ENCODE measurements at regions not wholly inside any gene's neighbourhood (a gene's known extent, or its start where the extent isn't known, plus 50 kb on each side); places are given as distances from the start of the nearest gene placed in this dataset.
"Not testable (repeated sequence)": the region's sequence is repeated elsewhere in the genome, so short reads cannot be mapped to it uniquely, and the experiment has no call there.

- no peak for DNase-seq
Observed at GRCh38 chr6:140185991-140186390, 811.5 kb upstream of the CITED2 start.

DNA sequence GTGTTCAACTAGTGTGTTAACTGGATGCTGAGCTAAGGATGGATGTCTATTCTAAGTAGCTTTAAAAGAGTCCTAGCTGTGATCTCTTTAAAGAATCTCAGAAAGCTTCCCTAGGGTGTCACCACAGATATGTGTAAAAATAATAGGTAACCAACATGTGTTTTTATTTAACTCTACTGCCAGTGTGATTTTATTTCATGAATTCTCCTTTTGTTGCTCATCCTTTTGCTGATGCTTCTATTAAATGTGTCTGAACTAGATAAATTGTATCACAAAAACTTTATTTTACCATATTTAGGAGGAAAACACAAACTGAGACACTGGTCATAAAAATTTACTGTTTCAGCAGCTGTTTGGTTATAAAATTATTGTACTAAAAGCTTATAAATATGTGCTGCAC is 809.4 kb upstream of the CITED2 start:
- no peak for DNase-seq

DNA sequence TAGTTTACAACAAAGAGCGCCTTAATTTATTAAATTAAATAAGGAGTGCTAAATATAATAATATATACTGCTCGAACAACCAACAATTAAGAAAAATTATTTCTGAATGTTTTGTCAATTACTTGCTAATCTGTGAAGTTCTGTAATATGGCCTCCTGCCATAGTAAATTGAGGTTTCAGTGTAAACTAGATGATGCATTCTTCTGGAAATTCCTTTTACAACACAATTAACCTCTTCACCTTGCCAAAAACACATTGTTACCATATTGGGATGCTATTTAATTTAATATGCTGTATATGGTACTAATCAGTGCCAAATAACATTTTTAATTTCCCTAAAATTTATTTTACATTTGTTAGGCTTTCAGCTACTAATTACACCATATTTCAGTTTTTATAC is 808.4 kb upstream of the CITED2 start:
- no peak for DNase-seq

DNA sequence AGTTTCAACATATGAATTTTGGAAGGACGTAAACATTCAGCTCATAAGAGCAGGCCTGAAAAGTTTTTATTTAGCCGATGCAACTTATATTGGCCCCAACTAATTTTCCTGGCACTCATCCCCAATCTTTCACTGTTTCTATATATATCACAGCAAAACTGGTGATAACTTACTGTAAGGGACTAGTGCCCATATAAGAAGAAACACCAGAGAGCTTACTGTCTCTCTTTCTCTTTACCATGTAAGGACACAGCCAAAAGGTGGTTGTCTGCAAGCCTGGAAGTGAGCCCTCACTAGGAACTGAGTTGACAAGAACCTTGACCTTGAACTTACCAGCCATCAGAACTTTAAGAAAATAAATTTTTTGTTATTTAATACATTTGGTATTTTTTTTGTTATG is 807.4 kb upstream of the CITED2 start:
- no peak for DNase-seq

DNA sequence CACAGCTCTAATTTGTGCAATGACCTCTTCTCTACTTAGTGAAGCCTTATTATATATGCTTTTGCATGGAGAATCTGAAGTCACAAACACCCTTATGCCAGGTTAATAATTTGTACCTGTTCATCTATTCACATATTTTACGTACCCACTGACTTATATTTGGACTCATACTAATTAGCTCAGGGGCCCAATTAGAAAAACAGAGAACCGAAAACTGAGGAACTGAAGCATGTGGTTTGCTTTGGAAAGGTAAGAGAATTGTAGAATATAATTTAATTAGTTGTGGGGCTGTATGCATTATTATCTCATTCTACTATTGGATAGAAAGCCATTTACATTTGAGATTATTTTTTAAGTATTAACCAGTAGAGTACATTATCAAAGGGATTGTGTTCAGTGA is 805.9 kb upstream of the CITED2 start:
- no peak for DNase-seq

GRCh38 chr6:140178935-140179334 is 804.5 kb upstream of the CITED2 start:
- DNase-seq: no peak

- no peak for DNase-seq
Observed at GRCh38 chr6:140178520-140178919, 804.1 kb upstream of the CITED2 start.

DNA sequence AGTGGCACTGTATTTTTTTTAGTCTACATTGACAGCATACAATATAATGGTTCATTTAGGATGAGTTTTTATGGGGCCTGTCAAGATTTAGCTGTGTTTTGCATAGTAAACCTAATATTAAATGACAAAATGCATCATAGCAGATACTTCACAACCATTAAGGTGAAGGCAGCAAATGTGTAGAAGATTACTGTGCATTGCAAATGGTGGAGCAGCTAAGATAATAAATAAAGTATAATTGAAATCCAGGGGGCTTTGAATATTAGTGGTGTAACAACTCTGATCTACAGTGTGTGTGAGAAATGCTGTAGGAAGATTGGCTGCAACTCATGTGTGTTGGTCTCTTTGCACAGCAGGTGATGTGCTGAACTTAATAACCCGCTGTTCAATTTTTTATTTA is 801.9 kb upstream of the CITED2 start:
- no peak for DNase-seq

- no peak for DNase-seq
Observed at GRCh38 chr6:140175486-140175885, 801.0 kb upstream of the CITED2 start.

- no peak for DNase-seq
Observed at GRCh38 chr6:140174524-140174923, 800.1 kb upstream of the CITED2 start.

DNA sequence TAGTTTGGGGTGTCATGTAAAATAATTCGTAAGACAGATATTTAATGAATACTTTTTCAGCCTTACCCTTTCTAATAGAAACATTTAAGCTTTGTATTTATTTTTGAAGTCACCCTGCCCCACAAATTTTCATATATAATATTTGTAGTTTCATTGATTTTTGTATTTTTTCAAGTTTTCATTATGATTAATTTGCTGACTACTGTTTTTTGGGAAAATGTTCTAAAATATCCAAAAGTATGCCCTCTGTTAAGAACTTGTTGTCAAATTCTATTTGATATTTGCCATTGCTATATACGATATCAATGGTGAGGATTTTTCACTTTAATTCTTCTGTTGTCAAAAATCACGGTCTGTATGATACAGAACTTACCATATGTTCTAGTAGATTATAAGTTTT is 793.9 kb upstream of the CITED2 start:
- DNase-seq: no peak

DNA sequence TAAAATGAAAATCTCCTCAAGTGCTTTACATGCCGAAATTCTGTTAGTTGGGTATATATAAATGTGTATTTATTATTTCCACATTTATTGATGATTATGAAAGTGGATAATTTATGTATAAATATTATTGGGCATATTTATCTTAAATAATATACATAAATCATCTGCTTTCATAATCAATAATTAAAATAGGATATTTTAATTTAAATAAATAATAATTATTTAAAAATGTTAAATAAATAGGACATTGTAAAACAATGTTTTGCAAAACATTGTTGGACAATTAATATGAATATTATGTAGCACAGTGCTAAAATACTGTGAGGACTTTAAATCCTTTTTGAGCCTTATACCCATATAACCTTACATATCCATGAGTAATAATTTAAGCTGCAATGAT is 786.5 kb upstream of the CITED2 start:
- DNase-seq: no peak

DNA sequence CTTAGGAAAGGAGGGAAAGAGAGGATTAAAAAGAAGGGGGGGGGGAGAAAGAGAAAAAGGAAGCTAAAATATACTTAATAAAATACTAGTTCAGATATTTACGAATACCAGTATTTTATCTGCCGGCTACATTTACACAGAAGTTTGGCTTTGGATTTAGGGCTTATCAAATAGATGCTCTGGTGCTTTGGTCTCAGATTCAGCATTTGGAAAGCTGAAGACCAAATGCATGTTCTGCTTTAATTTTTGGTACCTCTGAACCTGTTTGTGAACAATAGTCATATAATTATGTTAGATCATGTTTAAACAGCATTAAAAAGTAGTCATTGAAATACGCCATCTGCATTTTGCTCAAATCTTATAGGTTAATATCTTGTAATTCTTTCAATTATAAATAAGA is 786.0 kb upstream of the CITED2 start:
- DNase-seq: no peak

DNA sequence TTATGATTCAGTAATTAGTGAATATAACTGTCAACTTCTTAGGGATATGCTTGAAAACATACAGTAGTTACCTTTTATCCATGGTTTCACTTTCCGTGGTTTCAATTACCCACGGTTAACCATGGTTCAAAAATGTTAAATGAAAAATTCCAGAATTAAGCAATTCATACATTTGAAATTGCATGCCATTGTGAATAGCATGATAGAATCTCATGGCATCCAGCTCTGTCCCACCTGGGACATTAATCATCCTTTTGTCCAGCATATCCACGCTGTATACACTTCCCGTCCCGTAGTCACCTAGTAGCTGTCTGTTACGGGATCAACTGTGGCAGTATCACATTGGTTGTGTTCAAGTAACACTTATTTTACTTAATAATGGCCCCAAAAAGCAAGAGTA is 781.7 kb upstream of the CITED2 start:
- no peak for DNase-seq

GRCh38 chr6:140155451-140156126 is 781.1 kb upstream of the CITED2 start:
- DNase-seq: no peak

- no peak for DNase-seq
Observed at GRCh38 chr6:140153703-140154102, 779.3 kb upstream of the CITED2 start.

- DNase-seq: not testable (repeated sequence)
Observed at GRCh38 chr6:140147825-140148814, 773.7 kb upstream of the CITED2 start.

DNA sequence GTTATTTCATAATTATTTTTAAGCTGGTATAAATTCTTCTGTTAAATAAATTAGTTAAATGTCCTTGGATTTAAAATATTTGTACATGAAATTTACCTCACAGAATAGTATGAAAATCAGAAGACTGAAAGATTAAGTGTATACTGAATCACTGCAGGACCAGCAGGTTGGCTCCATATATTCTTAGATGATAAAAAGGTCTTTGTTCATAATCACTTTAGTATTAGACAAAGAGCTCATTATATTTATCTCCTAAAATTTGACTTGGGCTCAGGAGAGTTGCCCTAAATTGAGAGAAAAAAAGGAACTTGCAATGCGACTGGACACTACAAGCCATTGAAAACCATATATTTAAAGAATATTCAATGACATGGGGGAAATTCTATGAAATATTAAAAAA is 766.4 kb upstream of the CITED2 start:
- no peak for DNase-seq

DNA sequence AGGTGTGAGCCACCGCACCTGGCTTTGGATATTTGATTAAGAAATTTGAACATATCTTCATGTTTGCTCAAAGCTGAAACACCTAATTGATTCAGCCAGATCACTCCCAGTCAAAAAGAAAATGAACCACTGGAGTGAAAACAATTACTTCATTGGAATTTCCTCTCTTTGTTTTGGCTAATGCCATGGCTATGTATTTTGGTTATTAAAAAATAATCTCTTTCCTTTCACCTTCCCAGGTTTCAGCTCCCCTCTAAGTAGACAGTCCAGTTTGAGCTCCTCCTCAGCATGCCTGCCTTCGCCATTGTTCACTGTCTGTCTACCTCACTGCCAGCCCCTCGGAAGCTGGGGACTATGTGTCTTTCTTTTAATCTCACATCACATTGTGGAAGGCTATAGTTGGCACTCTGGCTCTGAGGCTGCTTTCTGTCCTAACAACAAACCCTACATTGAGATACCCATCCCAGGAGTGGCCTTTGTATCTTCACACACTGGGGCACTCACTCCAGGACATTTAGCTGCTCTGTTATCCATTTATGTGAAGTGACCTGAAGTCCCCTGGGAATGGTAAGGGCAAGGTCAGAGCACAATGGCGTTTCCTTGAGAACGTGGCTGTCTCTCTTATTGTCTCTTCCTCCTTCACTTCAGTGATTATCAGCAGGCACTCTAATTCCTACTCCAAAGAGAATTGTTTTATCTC is 764.0 kb upstream of the CITED2 start:
- no peak for DNase-seq

DNA sequence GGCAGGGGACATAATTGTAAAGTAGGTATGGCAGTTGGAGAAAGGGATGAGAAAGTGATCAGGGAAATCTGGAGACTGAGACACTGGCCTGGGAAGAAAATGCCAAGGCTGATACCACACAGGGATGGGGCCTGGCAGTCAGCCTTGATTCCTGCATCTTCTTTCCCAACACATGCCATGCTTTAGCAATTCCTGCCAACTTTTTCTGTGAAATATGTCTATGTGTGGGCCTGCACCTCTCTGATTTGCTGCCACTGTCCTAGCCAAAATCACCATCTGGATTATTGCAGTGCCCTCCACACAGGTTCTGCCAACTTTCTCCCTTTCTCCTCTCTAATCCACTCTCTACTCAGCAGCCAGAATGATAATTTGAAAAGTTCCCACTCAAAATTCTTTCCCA is 759.8 kb upstream of the CITED2 start:
- DNase-seq: no peak

DNA sequence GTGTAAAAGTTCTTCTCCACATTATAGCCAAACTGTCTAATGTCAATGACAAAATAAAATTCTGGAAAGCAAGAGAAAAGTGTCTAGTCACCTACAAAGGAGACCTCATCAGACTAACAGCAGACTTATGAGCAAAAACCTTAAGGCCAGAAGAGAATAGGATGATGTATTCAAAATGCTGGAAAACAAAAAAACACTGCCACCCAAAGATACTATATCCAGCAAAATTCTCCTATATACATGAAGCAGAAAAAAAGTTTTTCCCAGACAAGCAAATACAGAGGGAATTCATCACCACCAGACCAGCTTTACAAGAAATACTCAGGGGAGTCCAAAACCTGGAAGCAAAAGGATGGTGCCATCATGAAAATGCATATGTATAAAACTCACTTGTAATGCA is 755.6 kb upstream of the CITED2 start:
- no peak for DNase-seq

- no peak for DNase-seq
Observed at GRCh38 chr6:140124498-140124897, 750.0 kb upstream of the CITED2 start.

DNA sequence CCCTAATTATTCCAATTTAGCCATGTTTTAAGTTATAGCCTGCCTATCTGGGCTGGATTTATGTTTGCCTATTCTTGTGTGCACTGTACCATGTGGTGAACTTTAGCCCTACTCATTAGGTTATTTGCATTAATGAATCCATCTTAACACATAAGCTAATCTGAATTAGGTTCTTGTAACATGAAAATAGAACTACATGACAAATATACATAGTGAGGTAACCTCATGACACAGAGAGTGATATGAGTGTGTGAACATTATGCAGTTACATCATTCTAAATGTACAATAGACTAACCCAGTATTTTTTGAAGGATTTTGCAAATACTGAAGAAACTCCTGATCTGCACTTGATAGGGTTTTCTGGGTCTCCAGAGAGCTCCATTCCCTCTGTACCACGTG is 733.7 kb upstream of the CITED2 start:
- no peak for DNase-seq

GRCh38 chr6:140107216-140107615 is 732.8 kb upstream of the CITED2 start:
- DNase-seq: no peak
